Loucy (cell line): ENCODE measurements at regions not wholly inside any gene's neighbourhood (a gene's known extent, or its start where the extent isn't known, plus 50 kb on each side); places are given as distances from the start of the nearest gene placed in this dataset.

Experiments
- EZH2phosphoT487 ChIP-seq: fragments of 200-600 bp; IDR thresholded peaks from 2 replicates; pipeline ENCODE4 v1.6.1; 2018; ENCODE audit warnings: antibody characterized with exemption, mild to moderate bottlenecking, moderate library complexity, borderline replicate concordance
- TF ChIP-seq, protein P1 (sequence below): fragments of 200-600 bp; sonication (generic); conservative IDR thresholded peaks from 2 replicates; pipeline ENCODE4 v1.5.1; 2014; ENCODE audit warnings: mild to moderate bottlenecking, antibody characterized with exemption, low read length

DNA sequence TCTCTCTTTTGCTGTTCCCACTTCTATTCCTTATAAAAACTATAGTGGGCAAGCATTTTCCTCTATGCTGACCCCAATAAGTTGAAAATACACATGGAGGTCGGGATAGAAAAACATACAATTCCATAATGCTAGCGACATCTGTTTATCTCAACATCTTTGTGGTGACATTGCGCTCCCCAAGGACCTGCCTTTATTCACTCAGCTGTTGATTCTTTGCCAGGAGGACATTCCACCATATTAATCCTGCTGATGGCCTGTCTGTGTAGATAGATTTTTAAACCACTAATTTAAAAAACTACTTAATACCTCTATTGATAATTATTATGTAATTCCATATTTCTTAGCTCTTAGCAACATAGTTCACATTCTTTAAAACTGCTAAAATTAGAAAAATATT, 555.3 kb upstream of the MAP3K7 start:
- TF ChIP-seq, protein P1, sequence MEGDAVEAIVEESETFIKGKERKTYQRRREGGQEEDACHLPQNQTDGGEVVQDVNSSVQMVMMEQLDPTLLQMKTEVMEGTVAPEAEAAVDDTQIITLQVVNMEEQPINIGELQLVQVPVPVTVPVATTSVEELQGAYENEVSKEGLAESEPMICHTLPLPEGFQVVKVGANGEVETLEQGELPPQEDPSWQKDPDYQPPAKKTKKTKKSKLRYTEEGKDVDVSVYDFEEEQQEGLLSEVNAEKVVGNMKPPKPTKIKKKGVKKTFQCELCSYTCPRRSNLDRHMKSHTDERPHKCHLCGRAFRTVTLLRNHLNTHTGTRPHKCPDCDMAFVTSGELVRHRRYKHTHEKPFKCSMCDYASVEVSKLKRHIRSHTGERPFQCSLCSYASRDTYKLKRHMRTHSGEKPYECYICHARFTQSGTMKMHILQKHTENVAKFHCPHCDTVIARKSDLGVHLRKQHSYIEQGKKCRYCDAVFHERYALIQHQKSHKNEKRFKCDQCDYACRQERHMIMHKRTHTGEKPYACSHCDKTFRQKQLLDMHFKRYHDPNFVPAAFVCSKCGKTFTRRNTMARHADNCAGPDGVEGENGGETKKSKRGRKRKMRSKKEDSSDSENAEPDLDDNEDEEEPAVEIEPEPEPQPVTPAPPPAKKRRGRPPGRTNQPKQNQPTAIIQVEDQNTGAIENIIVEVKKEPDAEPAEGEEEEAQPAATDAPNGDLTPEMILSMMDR: no peak
- no peak for TF ChIP-seq EZH2phosphoT487
